H1 (cell line): ENCODE measurements at regions not wholly inside any gene's neighbourhood (a gene's known extent, or its start where the extent isn't known, plus 50 kb on each side); places are given as distances from the start of the nearest gene placed in this dataset.

ENCODE experiments used
- GABPA ChIP-seq: IDR thresholded peaks from 2 replicates; pipeline ENCODE4 v1.6.1; 2011; ENCODE audit warnings: mild to moderate bottlenecking, low read length, moderate library complexity, borderline replicate concordance; ENCODE audit not compliant: insufficient read depth
- ZNF274 ChIP-seq: IDR thresholded peaks from 2 replicates; pipeline ENCODE4 v1.7.0; 2012; ENCODE audit warnings: low read length, borderline replicate concordance; ENCODE audit errors: extremely low read depth

DNA sequence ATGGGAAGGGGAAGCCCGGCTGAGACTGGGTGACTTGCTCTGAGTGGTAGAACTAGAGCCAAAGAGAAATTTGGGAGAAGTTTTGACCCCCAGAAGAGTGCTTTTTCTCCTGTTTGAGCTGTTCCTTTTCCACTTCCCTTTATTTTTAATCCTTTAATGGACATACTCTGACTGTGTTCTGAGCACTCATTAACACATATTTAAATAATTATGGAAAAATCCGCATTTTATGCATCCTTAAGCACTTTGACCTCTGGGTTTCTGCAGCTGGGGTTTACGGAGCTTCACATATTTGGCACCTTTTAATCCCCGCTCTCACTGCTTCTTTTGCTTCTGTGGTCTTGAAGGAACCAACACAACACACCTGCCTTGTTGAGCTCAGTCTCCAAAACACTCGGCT lies 114.7 kb downstream of the FOXL1 start (continued):
- TF ChIP-seq GABPA (no peak), ZNF274 (no peak)
